GM18507 (cell line): ENCODE measurements at regions not wholly inside any gene's neighbourhood (a gene's known extent, or its start where the extent isn't known, plus 50 kb on each side); places are given as distances from the start of the nearest gene placed in this dataset.

Source experiments
- DNase-seq: peaks from one replicate; pipeline ENCODE4 v3.0.0; 2011; ENCODE audit warnings: low read depth; ENCODE audit not compliant: insufficient read length; ENCODE audit errors: extremely low spot score
- FAIRE-seq: peaks from 2 replicates; lab custom pipeline; 2011; peaks lifted over from hg19 to GRCh38; lab: Jason Lieb, UNC

DNA sequence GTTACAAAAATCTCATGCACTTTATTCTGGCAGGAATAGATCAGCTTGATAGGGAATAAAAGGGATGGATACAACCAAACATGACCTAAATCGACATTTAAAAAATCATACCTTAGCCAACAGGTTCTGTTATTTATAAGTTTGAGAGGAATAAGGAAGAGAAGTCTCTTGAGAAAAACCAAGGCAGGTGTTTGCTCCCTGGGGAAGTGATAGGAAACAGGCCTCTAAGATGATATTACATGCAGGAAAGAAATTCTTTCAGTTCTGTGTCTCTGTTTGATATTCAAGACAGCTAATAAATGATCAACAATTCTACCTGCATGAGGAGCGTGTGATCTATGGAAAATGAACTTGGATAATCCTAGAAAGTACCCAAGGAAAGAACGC lies 184.8 kb upstream of the ZEB2 start:
- FAIRE-seq (no peak), DNase-seq (no peak)

DNA sequence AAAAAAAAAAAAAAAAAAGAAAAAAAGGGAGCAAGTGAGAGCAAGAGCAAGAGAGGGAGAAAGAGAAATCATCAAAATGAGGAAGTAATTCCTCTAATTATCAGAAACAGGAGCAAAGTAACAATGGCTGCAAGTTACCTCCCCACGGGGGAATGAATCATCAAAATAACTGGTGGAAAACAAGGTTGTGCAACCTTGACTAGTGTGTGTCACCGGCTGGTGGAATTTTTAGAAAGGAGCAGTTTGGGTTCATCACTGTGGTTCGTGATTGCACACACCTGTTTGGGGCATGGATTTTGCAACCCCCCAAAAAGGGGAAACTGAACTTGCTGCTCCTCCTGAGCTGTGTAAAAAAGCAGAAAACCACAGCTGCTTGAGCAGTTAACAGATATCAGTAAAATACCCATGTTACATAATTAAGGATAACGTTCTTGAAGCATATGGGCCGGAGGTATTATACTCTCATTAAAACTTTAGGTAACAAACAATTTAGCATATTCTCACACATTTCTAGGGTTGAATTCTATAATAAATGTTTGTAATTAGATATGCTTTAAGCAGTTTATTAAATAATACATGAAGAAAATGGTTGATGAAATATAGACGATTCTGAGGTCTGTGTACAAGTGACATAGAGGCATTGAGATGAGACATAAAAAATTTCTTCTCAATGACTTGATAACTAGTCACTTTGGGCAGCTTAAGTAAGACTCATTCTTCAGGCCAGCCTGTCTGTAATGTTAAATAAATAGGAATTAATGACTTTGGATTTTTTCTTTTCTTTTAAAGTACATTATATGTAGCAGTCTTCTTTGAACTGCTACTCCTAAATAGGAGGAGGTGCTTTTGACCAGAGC lies 184.2 kb upstream of the ZEB2 start:
- FAIRE-seq = no peak
- no peak for DNase-seq

DNA sequence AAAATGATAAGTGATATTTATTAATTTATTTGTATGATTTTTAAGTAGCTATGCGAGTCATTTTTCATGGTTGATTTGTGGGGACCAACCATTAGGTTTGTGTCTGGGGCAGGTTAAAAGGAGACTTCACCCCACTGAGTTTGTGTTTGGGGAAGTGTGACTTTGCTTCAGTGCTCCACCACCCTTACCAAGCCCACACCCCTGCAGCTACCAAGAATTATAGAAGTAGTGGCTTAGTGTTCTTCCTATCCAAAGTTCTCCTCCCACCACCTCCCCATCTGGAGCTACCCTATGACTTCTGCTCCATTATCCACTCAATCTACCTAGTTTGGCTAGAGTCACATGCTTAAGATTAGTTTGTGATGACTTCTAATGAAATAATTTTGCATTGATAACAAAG lies 182.1 kb upstream of the ZEB2 start:
- DNase-seq (no peak), FAIRE-seq (no peak)

DNA sequence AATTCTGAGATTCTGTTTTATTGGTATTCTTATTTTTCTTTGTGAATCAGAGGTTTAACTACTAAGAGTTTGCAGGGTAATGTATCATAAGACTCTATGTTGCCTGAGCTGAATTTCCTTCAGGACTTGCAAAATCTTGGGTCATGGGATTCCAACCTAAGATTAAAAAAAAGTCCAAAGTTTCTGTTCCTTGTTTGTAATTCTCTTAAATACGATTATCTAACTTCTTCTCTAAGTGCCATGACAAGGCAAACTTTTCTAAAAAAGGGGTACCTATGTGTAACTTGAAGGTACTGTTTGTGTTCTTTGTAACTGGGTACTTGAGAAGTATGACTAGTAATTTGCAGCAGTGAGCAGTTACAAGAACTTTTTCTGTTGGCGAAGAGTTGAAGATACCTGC lies 181.3 kb upstream of the ZEB2 start:
- no peak for FAIRE-seq
- DNase-seq = no peak

GRCh38 chr2:144698156-144698555 lies 178.2 kb upstream of the ZEB2 start:
- no peak for DNase-seq
- FAIRE-seq = no peak

DNA sequence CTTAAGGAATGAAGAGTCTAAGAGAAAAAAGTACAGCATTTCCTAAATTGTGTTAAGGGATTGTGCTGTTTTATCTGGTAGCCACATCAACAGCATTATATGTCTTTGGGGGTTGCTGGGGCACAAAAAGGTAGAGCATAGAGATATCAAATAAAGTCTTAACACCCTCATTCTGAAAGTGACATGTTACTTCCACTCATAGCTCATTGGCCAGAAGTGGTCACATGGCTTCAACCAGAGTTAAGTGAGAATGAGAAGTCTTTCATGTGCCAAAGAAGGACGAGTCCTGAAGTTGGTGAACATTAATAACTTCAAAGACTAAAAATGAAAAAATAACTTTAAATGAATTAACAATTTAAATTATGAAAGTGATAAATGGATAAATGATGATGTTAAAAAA lies 175.7 kb upstream of the ZEB2 start:
- DNase-seq = no peak
- FAIRE-seq = no peak

GRCh38 chr2:144694456-144694855 lies 174.5 kb upstream of the ZEB2 start:
- no peak for FAIRE-seq
- DNase-seq = no peak

- DNase-seq = no peak
- no peak for FAIRE-seq
Measured at GRCh38 chr2:144693179-144693578, 173.3 kb upstream of the ZEB2 start.

GRCh38 chr2:144692661-144693060 lies 172.7 kb upstream of the ZEB2 start:
- DNase-seq (no peak), FAIRE-seq (no peak)

DNA sequence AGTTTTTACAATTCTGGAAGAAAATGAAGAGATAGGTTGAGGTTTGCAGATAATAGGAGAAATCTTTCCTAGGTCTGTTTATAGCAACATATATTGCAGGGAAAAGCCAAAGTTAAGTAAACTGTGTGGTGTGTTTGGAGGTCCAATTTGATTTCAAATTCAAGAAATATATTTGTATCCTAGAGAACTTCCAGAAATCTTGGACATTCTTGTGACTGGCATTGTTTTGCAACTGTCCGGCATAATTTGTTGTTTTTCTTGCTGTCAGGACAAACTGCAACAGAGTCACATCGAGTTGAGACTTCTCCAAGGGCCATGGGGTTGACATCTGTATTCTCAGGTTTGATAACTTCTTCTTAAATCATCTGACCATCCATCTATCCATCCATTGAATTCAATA lies 170.9 kb upstream of the ZEB2 start:
- no peak for FAIRE-seq
- DNase-seq = no peak

- DNase-seq = no peak
- no peak for FAIRE-seq
Measured at GRCh38 chr2:144686518-144687215, 166.7 kb upstream of the ZEB2 start.

- FAIRE-seq (no peak), DNase-seq (no peak)
Measured at GRCh38 chr2:144683966-144684365, 164.0 kb upstream of the ZEB2 start.

- no peak for DNase-seq
Measured at GRCh38 chr2:144683107-144683753, 163.3 kb upstream of the ZEB2 start.

GRCh38 chr2:144682248-144682647 lies 162.3 kb upstream of the ZEB2 start:
- no peak for FAIRE-seq
- DNase-seq = no peak

More at GRCh38 chr2:144683107-144683753, 163.3 kb upstream of the ZEB2 start:
- no peak for FAIRE-seq

DNA sequence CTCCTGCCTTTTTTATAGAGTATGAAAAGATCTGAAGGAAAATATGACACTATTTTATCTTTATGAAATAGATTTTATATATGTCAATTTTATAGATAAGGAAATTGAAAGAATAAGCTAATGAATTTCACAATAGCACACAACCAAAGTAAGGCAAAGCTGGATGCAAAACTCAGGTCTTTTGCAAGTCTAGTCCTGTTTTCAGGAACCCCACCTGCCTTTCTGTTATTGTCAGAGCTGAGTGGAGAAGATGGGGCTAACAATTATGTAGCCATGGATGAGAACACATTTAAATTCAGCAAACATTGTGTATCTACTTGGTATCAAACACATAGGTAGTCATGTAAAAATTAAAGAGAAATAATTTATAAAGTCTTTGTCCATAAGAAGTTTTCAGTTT lies 161.5 kb upstream of the ZEB2 start:
- FAIRE-seq = no peak
- no peak for DNase-seq

- DNase-seq (no peak), FAIRE-seq (no peak)
Measured at GRCh38 chr2:144679942-144680341, 160.0 kb upstream of the ZEB2 start.

DNA sequence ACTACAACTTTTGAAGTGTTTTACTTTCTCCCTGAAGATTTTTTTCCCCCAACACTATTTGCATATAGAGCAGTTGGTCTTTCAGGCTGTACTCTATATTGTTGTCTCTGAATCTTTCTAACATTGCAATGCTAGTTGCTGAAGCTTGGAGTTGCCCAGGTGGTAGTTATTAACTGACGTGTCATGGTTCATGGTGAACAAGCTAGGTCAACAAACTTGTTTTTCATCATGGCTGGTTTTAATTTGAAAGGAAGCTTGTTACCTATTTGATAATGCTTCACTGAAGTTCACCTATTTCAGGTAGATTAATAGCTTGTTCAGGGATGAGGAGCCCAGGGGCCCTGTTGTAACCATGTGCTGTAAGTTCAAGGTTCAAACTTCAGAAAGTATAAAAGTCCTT lies 158.8 kb upstream of the ZEB2 start:
- DNase-seq (no peak), FAIRE-seq (no peak)

- FAIRE-seq = no peak
- no peak for DNase-seq
Measured at GRCh38 chr2:144675731-144676130, 155.8 kb upstream of the ZEB2 start.

DNA sequence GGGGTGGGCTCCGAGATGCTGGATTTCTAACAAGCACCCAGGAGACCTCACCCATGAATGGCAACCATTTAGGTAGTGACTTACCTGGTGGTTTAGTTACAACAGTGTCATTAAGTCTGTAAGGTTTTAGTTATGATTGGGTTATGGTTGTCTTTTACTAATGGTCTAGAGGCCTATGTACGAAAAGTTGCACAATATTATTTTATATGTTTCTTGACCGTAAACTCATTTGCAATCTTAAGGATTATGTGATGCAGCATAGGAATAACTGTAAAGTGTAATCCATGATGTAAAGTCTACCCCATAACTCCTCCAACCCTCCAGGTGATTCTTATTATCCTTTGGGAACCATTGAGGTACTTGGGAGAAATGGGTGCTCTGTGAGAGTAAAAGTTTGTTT lies 155.4 kb upstream of the ZEB2 start:
- DNase-seq (no peak), FAIRE-seq (no peak)

DNA sequence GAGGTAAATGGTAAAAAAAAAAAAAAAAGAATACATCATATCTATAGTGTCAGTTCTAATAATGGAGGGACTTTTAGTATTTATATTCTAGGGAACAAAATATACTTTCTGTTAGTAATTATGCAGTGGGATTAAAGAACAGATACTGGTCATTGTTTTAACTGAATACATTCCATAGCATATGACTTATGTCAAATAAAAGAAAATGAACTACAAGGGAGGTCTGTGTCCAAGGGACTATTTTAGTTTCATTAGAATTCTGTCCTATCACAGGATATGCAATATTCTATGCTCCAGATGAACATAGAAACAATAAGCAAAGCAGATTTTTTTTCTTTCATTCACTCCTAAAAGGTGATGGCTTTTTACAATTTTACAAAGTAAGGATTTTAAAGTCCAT lies 154.2 kb upstream of the ZEB2 start:
- FAIRE-seq = no peak
- DNase-seq = no peak

DNA sequence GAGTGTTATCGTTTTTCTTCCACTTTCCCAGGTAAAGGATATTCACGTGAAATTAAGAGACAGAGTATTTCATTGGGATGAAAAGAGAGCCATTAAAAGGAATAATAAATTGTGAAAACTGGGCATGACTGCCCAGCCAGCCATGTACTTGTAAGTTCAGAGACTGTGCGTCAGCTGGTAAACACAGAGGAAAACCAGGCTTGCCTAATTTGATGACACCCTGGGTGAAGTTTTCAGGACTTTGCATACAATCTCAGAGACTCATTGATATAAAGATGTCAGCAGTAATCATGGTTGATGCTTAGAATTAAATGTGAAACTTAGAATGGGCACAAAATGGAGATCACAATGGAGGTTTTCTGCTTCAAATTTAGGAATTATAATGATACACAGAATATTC lies 153.5 kb upstream of the ZEB2 start:
- no peak for FAIRE-seq
- DNase-seq = no peak
